ENCODE measurements at regions not wholly inside any gene's neighbourhood (a gene's known extent, or its start where the extent isn't known, plus 50 kb on each side); places are given as distances from the start of the nearest gene placed in this dataset.

DNA sequence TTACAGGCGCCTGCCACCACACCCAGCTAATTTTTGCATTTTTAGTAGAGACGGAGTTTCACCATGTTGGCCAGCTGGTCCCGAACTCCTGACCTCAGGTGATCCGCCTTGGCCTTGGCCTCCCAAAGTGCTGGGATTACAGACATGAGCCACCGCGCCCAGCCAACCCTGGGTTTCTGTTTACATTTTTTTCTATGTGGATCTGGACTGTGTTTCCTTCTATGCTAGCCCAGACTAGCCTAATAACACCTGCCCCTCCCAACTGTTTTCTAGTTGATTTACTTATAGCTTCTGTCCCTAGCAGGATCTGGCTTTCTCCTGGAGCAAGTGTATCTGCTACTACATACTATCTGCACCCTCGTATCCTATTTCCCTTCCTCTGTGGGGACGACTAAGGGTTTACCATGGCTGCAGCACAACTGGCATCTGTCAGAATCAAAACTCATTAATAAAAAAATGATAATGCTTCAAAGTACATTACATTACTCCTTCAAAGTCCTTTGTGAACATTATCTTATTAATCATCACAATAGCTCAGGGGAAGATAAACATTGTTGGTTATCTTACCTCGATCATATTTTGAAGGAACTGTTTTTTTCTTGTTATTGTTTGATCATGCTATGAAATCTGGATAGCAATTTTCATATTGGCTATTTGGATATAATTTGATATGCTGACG lies 228.3 kb downstream of the KLF5 start:
- DNase-seq (ENCODE audit: low spot score): no peak

DNA sequence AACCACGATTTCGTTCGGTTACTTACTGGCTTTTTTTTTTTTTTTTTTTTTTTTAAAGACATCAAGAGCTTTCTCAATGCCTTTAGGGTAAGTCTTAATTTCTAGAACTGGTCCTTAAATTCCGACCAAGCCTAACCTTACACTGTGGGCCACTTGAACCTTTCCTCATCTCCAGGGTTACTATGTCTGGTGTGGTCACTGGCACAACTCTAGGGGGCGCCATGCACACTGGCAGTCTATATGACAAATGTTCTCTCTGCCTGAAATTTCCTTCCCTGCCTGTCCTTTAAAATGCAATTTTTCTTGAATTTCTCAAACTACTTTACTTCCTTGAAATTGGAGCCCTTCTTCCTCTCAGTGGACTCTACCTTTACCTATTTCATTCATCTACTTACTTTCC lies 227.4 kb downstream of the KLF5 start:
- DNase-seq (ENCODE audit: low spot score): no peak

DNA sequence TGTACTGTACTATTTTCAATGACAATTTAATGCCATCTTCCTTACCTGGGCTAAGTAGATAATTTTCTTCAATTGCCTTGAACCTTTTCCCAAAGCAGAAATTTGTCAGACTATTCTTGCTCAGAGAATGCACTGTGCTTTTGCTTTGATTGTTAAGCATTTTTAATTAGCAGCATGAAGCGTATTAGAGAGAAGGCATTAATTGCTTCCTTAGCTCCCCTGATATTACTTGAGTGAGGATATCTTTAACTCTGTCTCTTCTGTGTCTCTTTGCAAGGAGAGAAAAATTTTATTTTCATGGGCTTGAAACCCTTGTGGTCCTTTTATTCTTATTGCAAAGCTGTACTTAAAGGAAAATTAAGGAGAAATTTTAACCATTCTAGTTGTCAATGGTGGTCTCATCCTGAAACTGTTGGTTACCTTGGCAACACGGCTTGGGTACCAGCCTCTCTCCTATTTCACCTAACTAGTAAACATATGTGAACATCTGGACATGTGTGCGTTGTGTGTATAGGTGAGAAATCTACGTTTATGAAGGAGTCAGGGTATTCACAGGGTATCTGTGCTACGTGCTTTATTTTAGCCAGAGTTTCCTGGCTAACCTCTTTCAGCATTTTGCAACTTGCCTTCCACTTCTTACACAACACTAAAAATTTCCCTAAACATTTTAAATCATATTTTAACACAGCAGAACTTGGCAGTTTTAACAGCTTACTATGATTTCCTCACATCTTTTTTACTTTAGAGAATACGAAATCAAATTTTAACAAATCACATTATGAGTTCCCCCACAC lies 225.5 kb downstream of the KLF5 start:
- DNase-seq (ENCODE audit: low spot score): no peak

DNA sequence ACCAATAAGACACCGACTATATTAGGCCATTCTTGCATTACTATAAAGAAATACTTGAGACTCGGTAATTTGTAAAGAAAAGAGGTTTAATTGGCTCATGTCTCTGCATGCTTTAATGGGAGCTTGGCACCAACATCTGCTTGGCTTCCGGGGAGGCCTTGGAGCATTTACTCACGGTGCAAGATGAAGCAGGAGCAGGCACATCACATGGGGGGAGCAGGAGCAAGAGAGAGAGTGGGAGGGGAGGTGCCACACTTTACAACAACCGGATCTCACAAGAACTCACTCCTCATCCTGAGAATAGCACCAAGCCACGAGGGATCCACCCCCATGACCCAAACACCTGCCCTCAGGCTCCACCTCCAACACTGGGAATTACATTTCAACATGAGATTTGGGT lies 224.8 kb downstream of the KLF5 start:
- DNase-seq (ENCODE audit: low spot score): no peak

DNA sequence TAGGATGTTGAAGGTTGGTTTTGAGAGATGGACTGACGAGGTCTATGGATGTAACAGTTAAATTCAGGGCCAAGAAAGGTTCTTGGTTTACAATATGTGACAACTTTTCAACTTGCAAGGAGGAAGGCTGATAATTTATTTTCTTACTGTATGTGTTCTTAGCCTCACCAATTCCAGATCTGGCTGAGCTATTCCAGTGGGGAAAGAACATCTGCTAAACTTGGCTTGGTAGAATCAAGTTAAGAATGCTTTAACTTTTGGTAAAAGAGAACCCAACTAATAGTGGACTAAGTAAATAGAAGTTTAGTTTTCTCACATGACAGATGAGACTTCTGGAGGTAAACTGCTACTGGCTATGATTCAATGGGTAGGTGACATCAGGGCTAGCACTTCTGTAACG lies 222.9 kb downstream of the KLF5 start:
- no peak for DNase-seq (ENCODE audit: low spot score)

DNA sequence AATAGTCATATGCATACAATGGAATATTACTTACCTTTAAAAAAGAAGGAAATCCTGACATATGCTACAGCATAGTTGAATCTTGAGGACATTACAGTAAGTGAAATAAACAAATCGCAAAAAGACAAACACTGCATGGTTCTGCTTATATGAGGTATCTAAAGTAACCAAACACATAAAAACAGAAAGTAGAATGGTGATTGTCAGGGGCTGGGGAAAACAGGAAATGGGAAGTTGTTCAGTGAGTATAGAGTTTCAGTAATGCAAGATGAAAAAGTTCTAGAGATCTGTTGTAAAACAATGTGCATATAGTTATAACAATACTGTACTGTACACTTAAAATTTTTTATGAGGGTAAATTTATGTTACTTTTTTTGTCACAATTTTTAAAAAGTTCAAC lies 219.4 kb downstream of the KLF5 start:
- no peak for DNase-seq (ENCODE audit: low spot score)

DNA sequence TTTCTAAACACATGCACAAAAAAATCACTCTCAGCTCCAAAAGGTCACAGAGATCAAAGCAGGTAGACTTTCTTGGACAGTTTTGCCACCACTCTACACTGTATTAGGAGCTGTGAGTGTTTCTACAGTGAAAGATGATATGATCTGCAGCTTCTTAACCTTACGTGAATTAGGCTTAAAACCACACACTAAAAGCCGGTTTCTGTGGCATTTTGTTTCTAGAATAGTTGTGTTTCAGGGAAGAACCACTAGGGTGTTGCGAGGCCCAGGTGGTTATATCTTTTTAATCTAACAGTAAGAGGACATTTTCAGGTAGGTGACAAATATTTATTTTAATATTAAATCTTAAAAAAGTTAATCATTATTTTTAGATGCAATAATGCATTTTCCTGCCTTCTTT lies 216.4 kb downstream of the KLF5 start:
- DNase-seq (ENCODE audit: low spot score): no peak

DNA sequence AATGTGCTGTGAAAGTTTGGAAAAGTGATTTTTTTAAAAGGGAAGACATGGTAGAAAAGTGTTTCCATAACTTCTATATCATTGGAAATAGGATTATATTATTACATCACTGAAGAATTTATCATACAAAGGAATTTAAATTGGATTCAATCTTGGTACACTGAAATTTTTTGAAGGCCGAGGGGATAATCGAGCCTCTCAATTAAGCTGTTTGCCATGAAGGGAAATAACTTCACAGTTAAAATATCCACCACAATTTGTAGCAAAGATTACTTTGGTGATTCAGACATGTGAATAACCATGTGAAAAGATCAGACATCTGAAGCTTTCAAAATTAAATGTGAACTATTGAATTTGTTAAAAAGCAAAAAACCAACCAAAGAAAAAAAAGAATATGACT lies 215.3 kb downstream of the KLF5 start:
- no peak for DNase-seq (ENCODE audit: low spot score)

DNA sequence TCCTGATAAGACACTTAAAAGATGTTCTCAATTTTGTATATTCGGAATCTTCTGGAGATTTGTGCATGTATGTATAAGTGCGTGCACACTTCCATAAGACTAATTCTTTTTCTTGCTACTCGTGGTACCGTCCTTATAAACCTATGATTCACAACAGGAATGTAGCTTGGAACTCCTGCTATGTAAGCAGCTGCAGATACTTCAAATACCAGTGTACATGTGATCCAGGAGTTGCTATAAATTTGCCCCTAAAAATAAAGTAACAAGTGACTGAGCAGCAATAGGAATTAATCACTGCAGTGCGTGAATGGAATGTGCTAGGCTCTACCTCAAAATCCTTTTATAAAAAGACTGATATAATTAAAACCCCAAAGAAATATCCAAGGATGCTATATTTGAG lies 214.9 kb downstream of the KLF5 start:
- no peak for DNase-seq (ENCODE audit: low spot score)

DNA sequence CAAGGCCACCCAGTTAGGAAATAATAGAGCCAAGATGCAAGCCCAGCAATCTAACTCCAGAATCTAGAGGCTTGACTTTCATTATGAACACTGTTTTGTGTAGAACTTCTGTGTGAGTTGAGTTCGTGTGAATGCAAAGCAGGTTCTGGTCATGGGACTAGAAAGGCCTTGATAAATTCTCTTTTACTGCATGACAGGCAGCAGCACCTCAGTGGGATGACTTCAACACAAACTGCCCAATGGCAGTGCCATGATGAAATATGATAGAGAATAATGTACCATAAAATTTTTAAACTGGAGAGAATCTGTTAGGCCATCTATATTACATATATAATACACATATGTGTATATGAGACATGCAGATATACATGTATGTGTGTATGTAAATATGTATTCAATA lies 214.5 kb downstream of the KLF5 start:
- no peak for DNase-seq (ENCODE audit: low spot score)

DNA sequence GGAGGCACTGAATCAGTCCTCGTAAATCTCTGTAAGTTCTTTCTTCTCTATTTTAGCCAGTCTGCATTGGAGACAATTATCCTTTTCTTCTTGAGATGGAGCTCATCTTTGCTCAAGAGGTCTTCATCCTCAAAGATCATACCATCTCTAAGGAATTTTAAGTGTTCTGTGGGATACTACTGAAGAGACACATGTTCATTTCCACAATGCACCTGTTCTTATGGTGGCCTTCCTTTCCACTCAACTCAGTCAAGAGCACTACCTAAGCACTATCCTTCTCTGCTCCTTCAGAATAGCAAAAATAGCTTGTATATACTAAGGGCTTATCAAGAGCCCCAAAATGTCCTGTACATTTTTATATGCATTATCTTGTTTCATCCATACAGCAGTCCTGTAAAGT lies 214.0 kb downstream of the KLF5 start:
- DNase-seq (ENCODE audit: low spot score): no peak

DNA sequence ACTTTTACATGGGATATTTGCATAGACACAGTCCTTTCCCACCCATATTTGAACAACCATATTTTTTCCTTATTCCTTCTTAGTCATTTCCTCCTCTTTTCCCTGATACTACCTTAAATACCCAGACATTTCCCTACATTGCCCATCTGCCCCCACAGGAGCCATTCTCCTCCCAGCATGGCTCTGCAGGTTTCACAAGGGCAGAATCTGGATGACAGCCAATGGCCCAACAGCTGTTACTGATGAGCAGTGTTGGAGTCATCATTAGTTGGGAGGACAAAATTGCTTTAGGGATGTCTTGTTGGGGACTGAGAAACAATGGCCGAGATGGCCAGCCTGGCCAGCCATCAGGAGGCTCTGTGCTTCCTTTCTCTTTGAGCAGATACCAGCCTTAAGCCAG lies 209.5 kb downstream of the KLF5 start:
- peak; percentile 20 for DNase-seq (ENCODE audit: low spot score)

DNA sequence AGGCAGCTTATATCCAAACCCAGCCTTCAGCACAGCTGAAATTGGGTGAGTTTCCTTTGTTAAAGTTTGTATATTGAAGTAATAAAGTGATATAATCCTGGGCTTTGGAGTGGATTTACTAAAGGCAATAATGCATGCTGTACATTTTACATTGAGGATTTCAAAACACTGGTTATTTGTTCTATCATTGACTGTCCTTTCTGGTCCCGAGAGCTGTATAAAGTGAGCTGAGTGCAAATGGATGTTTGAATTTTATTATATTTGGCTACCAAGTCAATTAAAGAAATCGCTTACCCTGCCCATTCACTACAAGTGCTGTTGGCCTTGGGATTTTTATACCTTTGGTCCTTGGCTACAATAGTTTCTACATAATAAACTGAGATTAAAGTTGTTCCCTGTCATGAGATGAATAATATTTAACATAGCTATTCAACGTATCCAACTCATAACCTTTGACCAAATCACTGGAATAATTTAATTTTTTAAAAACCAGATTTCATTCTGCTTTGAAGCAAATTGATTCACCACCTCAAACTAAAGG lies 207.9 kb downstream of the KLF5 start:
- no peak for DNase-seq (ENCODE audit: low spot score)

DNA sequence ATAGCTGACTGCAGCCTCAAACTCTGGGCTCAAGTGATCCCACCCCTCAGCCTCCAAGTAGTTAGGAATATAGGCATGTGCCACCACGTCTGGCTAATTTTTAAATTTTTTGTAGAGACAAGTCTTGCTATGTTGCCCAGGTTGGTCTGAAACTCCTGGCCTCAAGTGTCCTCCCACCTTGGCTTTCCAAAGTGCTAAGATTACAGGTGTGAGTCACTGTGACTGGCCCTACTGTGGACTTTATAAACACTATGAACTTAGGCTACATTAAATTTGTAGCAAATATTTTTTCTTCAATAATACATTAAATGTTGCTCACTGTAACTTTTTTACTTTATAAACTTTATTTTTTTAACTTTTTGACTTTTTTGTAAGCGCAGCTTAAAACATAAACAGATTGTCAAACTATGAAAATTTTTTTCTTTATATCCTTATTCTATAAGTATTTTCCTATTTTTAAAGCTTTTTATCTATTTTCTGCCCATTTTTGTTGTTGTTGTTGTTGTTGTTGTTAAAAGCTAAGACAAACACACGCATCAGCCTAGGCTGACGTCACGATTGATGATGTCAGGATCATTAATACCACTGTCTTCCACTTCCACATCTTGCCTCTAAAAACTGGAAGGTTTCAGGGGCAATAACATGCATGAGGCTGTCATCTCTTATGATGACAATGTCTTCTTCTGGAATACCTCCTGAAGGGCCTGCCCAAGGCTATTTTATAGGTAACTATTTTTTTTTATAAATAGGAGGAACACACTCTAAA lies 204.2 kb downstream of the KLF5 start:
- DNase-seq (ENCODE audit: low spot score): no peak

DNA sequence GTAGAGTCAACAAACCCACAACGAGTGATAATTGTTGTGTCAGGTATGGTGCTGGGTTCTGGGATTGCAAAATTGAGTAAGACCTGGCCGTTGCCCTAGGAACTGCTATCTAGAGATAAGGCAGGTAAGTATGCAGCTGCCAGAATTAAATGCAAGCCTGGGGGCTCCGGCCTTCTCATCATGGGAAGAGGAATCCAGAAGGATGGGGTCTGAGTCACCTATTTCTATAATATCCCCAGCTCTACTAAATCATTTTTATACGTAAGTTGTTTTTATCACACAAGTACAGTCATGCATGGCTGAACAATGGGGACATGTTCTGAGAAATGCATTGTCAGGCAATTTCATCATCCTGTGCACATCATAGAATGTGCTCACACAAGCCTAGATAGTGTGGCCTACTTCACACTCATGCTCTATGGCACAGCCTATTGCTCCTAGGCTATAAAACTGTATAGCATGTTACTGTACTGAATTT lies 203.0 kb downstream of the KLF5 start:
- no peak for DNase-seq (ENCODE audit: low spot score)

DNA sequence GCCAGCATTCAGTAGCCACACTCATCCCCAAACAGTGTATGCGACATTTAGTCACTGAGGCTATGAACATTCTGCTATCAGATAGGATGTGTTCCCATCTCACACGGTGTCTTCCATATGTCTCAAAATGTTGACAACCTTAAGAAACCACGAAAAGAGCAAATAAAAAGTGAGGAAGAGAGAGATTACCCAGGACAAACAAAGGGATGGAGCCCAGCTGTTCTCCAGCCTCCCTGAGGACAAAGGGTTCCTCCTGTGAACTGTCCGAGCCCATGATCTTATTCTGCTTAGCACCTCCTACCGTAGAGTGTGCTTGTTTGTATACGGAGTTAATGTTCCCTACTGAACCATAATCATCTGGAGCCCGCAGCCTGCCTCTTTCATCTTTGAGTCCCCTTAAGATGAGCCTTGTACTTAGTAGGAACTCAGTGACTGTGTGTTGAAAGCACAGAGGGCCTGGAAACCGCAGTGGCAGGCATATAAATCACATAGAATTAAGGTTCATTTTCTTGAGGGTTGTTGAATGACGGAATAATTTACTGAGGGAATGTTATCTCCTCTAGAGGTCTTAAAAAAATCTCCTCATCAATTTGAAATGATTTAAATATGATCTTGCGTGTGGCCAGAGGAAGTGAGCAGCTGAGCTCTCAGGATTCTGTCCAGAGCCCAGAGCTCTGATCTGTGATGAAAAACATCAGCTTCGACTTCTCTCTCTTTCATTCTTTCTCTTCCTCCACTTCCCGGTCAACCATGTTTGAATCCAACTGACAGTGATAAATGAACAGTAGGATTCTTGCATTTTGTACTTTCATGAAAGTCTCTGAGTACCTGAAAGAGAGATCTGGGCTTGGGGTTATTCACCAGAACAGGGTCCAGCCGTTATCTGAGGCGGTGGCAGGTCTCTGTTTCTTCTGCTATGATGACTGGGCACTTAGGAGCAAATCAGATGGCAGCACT lies 200.5 kb downstream of the KLF5 start:
- DNase-seq (ENCODE audit: low spot score): no peak

DNA sequence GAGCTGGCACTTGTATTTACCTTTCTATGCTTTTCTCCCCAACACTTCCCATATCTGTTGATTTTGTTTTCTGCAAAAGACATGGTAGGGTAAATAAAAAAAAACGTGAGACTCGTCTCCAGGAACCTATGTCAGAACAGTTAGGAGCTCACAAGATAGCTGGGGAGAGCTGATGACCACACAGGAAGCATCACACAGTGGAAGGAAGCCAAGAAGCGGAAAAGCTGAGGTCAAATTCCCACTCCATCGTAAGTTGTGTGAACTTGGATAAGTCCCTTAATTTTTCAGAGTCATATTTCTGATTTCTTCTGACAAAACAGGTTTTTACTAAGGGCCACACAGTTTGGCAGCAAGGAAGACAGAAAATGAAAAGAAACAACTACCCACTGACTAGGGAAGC lies 199.6 kb downstream of the KLF5 start:
- DNase-seq (ENCODE audit: low spot score): no peak

DNA sequence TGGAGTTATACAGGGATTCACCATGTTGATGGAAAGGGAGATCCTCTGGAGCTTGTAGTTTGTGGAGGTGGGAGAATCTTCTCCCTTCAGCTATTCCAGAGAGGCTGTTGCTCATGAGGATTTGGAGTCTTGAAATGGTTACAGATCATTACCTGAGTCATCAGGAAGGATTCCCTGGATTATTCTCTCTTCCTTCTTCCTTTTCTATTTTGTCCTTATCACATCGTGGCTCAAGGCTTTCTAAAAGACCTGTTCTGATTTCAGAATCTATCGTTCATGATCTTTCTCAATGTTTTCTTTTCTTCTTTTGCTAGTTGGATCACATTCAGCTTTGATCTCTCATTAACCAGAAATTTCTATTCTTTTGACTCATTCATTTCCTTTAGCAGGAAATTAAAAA lies 196.0 kb downstream of the KLF5 start:
- DNase-seq (ENCODE audit: low spot score): no peak

DNA sequence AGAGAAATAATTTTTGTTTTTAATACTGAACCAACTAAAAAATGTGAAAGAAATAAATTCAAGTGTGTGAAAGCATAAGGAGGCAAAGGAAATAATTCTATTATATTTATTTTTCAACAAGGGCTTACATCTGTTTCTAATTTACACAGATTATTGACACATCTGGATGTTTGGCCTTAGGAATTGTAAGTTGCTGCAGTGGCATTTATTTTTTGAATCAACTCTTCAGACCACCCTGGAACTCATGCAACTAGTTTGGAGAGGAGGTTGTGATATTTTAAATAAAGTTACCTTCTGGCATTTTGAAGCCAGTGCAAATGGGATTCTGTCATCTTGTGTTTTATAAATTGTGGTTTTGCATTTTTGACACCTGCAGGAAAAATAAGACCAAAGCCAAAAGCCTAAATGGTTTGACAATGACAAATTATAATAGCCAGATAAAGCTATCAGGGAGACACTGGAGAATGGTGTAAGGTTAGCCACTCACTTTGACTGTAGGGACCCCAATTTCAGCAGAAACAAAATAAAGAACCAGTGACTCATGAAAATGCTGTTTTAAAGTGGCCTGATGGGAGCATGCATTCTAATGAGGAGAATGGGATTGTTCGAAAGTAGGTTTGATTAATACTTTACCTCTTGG lies 192.9 kb downstream of the KLF5 start:
- DNase-seq (ENCODE audit: low spot score): no peak

DNA sequence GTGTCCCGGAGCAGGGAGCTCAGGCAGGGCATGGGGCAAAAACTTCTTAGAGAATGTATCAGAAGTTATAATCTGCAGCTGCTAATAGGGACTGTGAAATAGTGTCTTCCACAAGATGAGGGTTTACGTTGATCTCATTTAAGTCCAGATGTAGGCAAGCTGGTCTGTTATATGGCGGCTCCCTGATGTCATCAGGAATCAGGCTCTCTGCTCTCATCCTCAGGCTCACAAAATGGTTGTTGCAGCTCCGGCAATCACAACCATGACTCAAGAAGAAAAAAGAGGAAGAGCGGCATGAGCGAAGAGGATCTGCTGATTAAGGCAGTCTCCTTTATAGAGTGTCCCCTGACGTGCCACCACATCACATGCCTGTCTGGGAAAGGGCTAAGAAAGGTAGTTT lies 191.3 kb downstream of the KLF5 start:
- no peak for DNase-seq (ENCODE audit: low spot score)
